ENCODE measurements at regions not wholly inside any gene's neighbourhood (a gene's known extent, or its start where the extent isn't known, plus 50 kb on each side); places are given as distances from the start of the nearest gene placed in this dataset.

DNA sequence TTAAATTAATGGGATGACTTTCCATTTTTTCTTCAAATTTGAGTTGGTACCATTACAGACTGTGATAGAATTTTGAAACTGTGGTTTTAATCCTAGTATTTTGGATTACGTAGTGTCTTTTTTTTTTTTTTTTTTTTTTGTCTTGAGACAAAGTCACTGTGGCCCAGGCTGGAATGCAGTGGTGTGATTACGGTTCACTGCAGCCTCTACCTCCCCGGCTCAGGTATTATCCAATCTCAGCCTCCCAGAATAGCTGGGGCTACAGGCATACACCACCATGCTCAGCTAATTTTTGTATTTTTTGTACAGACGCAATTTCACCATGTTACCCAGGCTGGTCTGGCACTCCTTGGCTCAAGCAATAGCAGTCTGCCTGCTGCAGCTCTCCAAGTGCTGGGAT is 87.1 kb downstream of the SOX4 start:
- Histone ChIP-seq H3K4me1 (no peaks in the 10 kb centered on the region), H3K27ac (no peak overlapping the region), H3K9me3 (no peaks in the 10 kb centered on the region), H3K27me3 (no peaks in the 10 kb centered on the region), H3K4me3 (no peak overlapping the region), H3K36me3 (no peaks in the 10 kb centered on the region)
- DNase-seq, result no peak
- TF ChIP-seq, protein P1, sequence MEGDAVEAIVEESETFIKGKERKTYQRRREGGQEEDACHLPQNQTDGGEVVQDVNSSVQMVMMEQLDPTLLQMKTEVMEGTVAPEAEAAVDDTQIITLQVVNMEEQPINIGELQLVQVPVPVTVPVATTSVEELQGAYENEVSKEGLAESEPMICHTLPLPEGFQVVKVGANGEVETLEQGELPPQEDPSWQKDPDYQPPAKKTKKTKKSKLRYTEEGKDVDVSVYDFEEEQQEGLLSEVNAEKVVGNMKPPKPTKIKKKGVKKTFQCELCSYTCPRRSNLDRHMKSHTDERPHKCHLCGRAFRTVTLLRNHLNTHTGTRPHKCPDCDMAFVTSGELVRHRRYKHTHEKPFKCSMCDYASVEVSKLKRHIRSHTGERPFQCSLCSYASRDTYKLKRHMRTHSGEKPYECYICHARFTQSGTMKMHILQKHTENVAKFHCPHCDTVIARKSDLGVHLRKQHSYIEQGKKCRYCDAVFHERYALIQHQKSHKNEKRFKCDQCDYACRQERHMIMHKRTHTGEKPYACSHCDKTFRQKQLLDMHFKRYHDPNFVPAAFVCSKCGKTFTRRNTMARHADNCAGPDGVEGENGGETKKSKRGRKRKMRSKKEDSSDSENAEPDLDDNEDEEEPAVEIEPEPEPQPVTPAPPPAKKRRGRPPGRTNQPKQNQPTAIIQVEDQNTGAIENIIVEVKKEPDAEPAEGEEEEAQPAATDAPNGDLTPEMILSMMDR (IDR thresholded peaks at IDR 0.05), result no peak
- FAIRE-seq, result no peak
- WGBS, 2 donors, result 88 to 92% methylated on average over 4 of the region's 4 CpGs
- intact Hi-C loops (cut with DNase I), result no loop called here
- no peak for ATAC-seq

DNA sequence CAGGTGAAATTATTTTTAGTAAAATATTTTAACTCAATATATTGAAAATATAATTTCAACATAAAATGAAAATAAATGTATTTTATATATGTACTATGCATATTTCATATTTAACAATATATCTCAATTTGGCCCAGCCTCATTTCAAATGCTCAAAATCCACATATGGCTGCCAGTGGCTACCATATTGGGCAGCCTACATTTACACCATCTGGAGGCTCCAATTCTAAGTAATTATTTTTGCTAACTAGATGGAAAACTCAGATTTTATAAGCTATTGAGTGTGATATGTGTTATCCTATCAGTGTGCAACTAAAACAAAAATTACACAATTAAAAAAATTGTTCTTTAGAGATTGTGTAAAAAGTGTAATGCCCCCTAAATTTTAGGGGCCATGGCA is 96.9 kb downstream of the SOX4 start:
- no peaks in the 10 kb centered on the region for H3K4me1 ChIP-seq
- TF ChIP-seq, protein P1 (IDR thresholded peaks at IDR 0.05), result no peak
- H3K36me3 ChIP-seq, result no peaks in the 10 kb centered on the region
- DNase-seq (no peak), ATAC-seq (no peak), FAIRE-seq (no peak)
- intact Hi-C loops (cut with DNase I), result no loop called here
- no peaks in the 10 kb centered on the region for H3K9me3 ChIP-seq
- H3K27ac ChIP-seq, result no peak overlapping the region
- H3K4me3 ChIP-seq, result no peak overlapping the region
- H3K27me3 ChIP-seq, result no peaks in the 10 kb centered on the region

DNA sequence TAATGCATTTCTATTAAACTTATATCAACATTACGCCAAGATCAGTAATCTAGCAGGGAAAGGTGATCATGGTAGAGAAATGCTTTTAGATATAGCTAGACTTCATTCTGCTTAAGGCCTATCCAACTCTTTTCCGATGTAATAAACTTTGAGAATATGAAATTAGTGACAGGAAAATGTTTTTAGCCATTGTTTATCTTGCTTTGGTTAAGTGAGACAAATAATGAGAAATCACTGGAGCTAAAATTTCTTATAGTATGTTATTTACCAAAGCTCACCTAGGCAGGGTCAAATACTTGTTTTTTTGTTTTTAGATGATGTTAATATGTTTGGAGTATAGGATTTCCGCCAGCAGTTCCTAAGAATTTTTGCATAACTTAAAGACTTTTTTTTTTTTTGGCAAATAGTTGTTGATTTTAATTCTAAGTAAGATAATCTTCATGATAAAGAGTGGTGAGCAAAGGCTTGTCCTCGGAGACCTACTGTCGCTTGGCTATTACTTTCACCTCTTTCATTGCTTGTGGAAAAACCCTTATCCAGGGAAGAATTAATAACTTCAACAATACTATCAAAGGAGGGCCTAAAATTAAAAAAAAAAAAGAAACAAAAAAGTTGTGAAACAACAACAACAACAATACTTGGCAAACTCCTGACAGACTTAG is 98.3 kb downstream of the SOX4 start:
- WGBS, 2 donors, result 73 to 79% methylated on average over 5 of the region's 5 CpGs
- TF ChIP-seq, protein P1 (IDR thresholded peaks at IDR 0.05), result no peak
- FAIRE-seq (no peak), ATAC-seq (no peak), DNase-seq (no peak)
- H3K9me3 ChIP-seq, result no peaks in the 10 kb centered on the region
- intact Hi-C loops (cut with DNase I), result no loop called here
- no peaks in the 10 kb centered on the region for H3K27me3 ChIP-seq
- H3K4me3 ChIP-seq, result no peak overlapping the region
- no peak overlapping the region for H3K27ac ChIP-seq
- no peaks in the 10 kb centered on the region for H3K36me3 ChIP-seq
- H3K4me1 ChIP-seq, result no peaks in the 10 kb centered on the region

DNA sequence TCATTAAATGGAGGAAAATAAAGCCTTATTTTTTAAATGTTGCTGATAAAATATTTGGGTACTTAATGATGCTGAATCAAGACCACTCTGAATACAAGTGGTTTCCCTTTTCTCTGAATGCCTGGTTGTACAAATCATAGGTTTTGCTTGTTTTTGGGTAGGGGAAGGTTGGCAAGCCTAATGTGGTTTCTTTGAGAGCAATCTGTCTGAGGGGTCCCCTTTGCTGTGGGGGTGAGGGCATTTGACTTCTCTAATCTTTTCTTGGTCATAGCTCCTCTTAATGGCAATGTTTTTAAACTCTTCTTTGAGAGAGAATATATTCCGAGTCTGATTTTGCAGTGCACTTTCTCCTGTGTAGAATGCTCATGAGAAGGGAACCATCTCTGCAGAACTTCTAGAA is 99.2 kb downstream of the SOX4 start:
- intact Hi-C loops (cut with DNase I), result no loop called here
- TF ChIP-seq, protein P1 (IDR thresholded peaks at IDR 0.05), result no peak
- no peaks in the 10 kb centered on the region for H3K36me3 ChIP-seq
- DNase-seq (no peak), FAIRE-seq (no peak), ATAC-seq (no peak)
- H3K4me1 ChIP-seq, result no peaks in the 10 kb centered on the region
- 69 to 83% methylated on average over 1 of the region's 1 CpG for WGBS, 2 donors
- no peak overlapping the region for H3K27ac ChIP-seq
- H3K9me3 ChIP-seq, result no peaks in the 10 kb centered on the region
- no peak overlapping the region for H3K4me3 ChIP-seq
- no peaks in the 10 kb centered on the region for H3K27me3 ChIP-seq

DNA sequence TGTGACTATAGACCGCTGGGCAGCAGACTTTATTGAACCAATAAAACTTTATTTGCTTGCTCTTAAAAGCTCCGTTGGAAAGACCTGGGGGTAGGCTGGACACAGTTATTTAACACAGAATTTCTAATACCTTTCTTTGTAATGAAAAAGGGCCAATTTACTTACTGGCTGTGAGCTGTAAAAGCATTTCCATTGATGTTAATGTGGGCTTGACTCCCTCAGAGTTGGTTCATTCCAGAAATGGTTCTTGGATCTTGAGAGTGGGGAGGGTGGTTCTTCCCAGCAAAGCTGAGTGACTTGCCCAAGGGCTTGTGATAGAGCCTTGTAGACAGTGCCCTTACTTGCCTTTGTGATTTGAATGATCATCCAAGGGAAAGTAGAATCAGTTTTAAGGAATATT is 100.6 kb downstream of the SOX4 start:
- Histone ChIP-seq H3K27ac (peak overlapping the region in 1 of 4 donors; percentile 62), H3K36me3 (no peaks in the 10 kb centered on the region), H3K9me3 (no peaks in the 10 kb centered on the region), H3K4me3 (no peak overlapping the region), H3K27me3 (no peaks in the 10 kb centered on the region), H3K4me1 (no peaks in the 10 kb centered on the region)
- intact Hi-C loops (cut with DNase I), result no loop called here
- ATAC-seq (no peak), FAIRE-seq (no peak), DNase-seq (no peak)
- WGBS, 2 donors, result 45 to 52% methylated on average over 2 of the region's 2 CpGs
- TF ChIP-seq, protein P1 (IDR thresholded peaks at IDR 0.05), result no peak
